Mesenchymal stem cell (in vitro differentiated cells and primary cell): ENCODE measurements at regions not wholly inside any gene's neighbourhood (a gene's known extent, or its start where the extent isn't known, plus 50 kb on each side); places are given as distances from the start of the nearest gene placed in this dataset.
A peak's percentile ranks its signal among the peaks of the same experiment; 100 is the strongest.

Experiments used
- DNase-seq: peaks from one replicate; pipeline ENCODE4 v3.0.0-alpha.2; 2013
- H2AFZ ChIP-seq: one replicate; pipeline ENCODE4 v1.6.1; 2013; ENCODE audit warnings: low read depth, mild to moderate bottlenecking, control low read depth, inconsistent platforms, low read length, moderate library complexity
- H2AK5ac ChIP-seq: 2 replicates; pipeline ENCODE4 v1.6.1; 2013; ENCODE audit warnings: low read length, moderate library complexity, mild to moderate bottlenecking, inconsistent platforms; ENCODE audit not compliant: severe bottlenecking
- H2BK120ac ChIP-seq: one replicate; pipeline ENCODE4 v1.6.1; 2013; ENCODE audit warnings: low read depth, mild to moderate bottlenecking, inconsistent platforms, low read length, moderate library complexity
- H2BK12ac ChIP-seq, 2 experiments: one replicate each; pipeline ENCODE4 v1.6.1; 2013; ENCODE audit warnings: inconsistent platforms in 2 of 2, low read length in 2 of 2, mild to moderate bottlenecking in 2 of 2, moderate library complexity in 2 of 2, control low read depth in 1 of 2
- H2BK15ac ChIP-seq: one replicate; pipeline ENCODE4 v1.6.1; 2013; ENCODE audit warnings: mild to moderate bottlenecking, low read depth, inconsistent platforms; ENCODE audit not compliant: poor library complexity, severe bottlenecking
- H2BK5ac ChIP-seq: 2 replicates; pipeline ENCODE4 v1.6.1; 2013; ENCODE audit warnings: low read depth, mild to moderate bottlenecking, low read length, control low read depth, inconsistent platforms; ENCODE audit not compliant: poor library complexity, severe bottlenecking
- H3K14ac ChIP-seq, 2 experiments: one replicate each; pipeline ENCODE4 v1.6.1; 2013; ENCODE audit warnings: inconsistent platforms in 2 of 2, low read length in 2 of 2, control low read depth in 1 of 2, mild to moderate bottlenecking in 1 of 2, moderate library complexity in 1 of 2
- H3K18ac ChIP-seq, 2 experiments: one replicate each; pipeline ENCODE4 v1.6.1; 2013; ENCODE audit warnings: inconsistent platforms in 2 of 2, low read length in 2 of 2, control low read depth in 1 of 2, low read depth in 1 of 2, mild to moderate bottlenecking in 1 of 2
- H3K23ac ChIP-seq, 2 experiments: one replicate each; pipeline ENCODE4 v1.6.1; 2013; ENCODE audit warnings: inconsistent platforms in 2 of 2, low read length in 2 of 2, mild to moderate bottlenecking in 2 of 2, moderate library complexity in 2 of 2, control low read depth in 1 of 2
- H3K27ac ChIP-seq: 2 replicates; pipeline ENCODE4 v1.5.1; 2013; ENCODE audit warnings: mild to moderate bottlenecking, moderate library complexity, low read length, control low read depth, inconsistent platforms; ENCODE audit not compliant: poor library complexity, severe bottlenecking
- H3K27me3 ChIP-seq, 2 experiments: 2 replicates each; pipeline versions ENCODE4 v1.6.1 to v1.7.0; 2013; ENCODE audit warnings: low read length in 2 of 2, mild to moderate bottlenecking in 2 of 2, moderate library complexity in 2 of 2, control low read depth in 1 of 2, inconsistent platforms in 1 of 2; ENCODE audit not compliant: control insufficient read depth in 1 of 2, insufficient read depth in 1 of 2
- H3K36me3 ChIP-seq, 2 experiments: 2 replicates each; pipeline versions ENCODE4 v1.6.1 to v1.7.0; 2013; ENCODE audit warnings: low read length in 2 of 2, control low read depth in 1 of 2, inconsistent platforms in 1 of 2, low read depth in 1 of 2, mild to moderate bottlenecking in 1 of 2; ENCODE audit not compliant: insufficient read depth in 2 of 2, control insufficient read depth in 1 of 2
- H3K4ac ChIP-seq, 2 experiments: one replicate each; pipeline ENCODE4 v1.6.1; 2013; ENCODE audit warnings: inconsistent platforms in 2 of 2, low read length in 2 of 2, mild to moderate bottlenecking in 2 of 2, moderate library complexity in 2 of 2, control low read depth in 1 of 2, low read depth in 1 of 2
- H3K4me1 ChIP-seq: 2 replicates; pipeline ENCODE4 v1.6.1; 2013; ENCODE audit warnings: low read depth, low read length, control low read depth; ENCODE audit not compliant: control insufficient read depth, insufficient read depth
- H3K4me2 ChIP-seq: 2 replicates; pipeline ENCODE4 v1.6.1; 2013; ENCODE audit warnings: low read length, mild to moderate bottlenecking, inconsistent platforms; ENCODE audit not compliant: poor library complexity, severe bottlenecking
- H3K4me3 ChIP-seq, 2 experiments: 2 replicates each; pipeline versions ENCODE4 v1.5.1 to v1.7.0; 2013; ENCODE audit warnings: low read length in 2 of 2, mild to moderate bottlenecking in 2 of 2, control low read depth in 1 of 2, low read depth in 1 of 2; ENCODE audit not compliant: insufficient read depth in 1 of 2
- H3K79me1 ChIP-seq: replicated peaks from 2 replicates; pipeline ENCODE4 v1.6.1; 2013; ENCODE audit warnings: mild to moderate bottlenecking, control low read depth, low read length, inconsistent platforms; ENCODE audit not compliant: poor library complexity, severe bottlenecking
- H3K9ac ChIP-seq: 2 replicates; pipeline ENCODE4 v1.7.0; 2013; ENCODE audit warnings: mild to moderate bottlenecking, low read length, moderate library complexity
- H3K9me3 ChIP-seq: 2 replicates; pipeline ENCODE4 v1.7.0; 2013; ENCODE audit warnings: mild to moderate bottlenecking, low read length; ENCODE audit not compliant: control insufficient read depth
- H4K8ac ChIP-seq: one replicate; pipeline ENCODE4 v1.6.1; 2013; ENCODE audit warnings: inconsistent platforms, mild to moderate bottlenecking, low read length, moderate library complexity
- H4K91ac ChIP-seq: one replicate; pipeline ENCODE4 v1.6.1; 2013; ENCODE audit warnings: mild to moderate bottlenecking, low read length, inconsistent platforms
- WGBS: methylation state at CpG from one replicate; pipeline ENCODE4 v1.1.7; 2013; ENCODE audit warnings: mixed read lengths; 5-methylcytosine and 5-hydroxymethylcytosine counted together

- no peak for DNase-seq
- 96% methylated on average over 32 of the region's 33 CpGs for WGBS
- no peak overlapping the region for H3K14ac ChIP-seq
- no peaks in the 10 kb centered on the region for H3K9me3 ChIP-seq
- no peak overlapping the region for H3K23ac ChIP-seq
- no peak overlapping the region for H2BK5ac ChIP-seq
- no peak overlapping the region for H3K27ac ChIP-seq
- H3K4me3 ChIP-seq = no peak overlapping the region
- no peak overlapping the region for H4K91ac ChIP-seq
- H3K4me1 ChIP-seq = peaks cover 9% of the 10 kb centered on the region
- H3K4me2 ChIP-seq = no peak overlapping the region
- H3K4ac ChIP-seq = no peak overlapping the region
- H2AFZ ChIP-seq = no peak overlapping the region
- no peak overlapping the region for H2BK12ac ChIP-seq
- peaks cover 0 to 20% of the 10 kb centered on the region in 2 experiments for H3K36me3 ChIP-seq
- H3K18ac ChIP-seq = no peak overlapping the region
- H3K79me1 ChIP-seq = no peaks in the 10 kb centered on the region
- no peaks in the 10 kb centered on the region for H3K27me3 ChIP-seq
- H2BK15ac ChIP-seq = no peak overlapping the region
- H2BK120ac ChIP-seq = no peak overlapping the region
- no peak overlapping the region for H4K8ac ChIP-seq
- no peak overlapping the region for H3K9ac ChIP-seq
- no peak overlapping the region for H2AK5ac ChIP-seq
These were observed 64.2 kb upstream of the METRNL start for GRCh38 chr17:83014940-83015910.

- WGBS = 95% methylated on average over 23 of the region's 23 CpGs
- no peak overlapping the region for H3K18ac ChIP-seq
- no peak overlapping the region for H2BK15ac ChIP-seq
- H3K9ac ChIP-seq = no peak overlapping the region
- no peak overlapping the region for H3K27ac ChIP-seq
- H3K4me2 ChIP-seq = no peak overlapping the region
- no peaks in the 10 kb centered on the region for H3K27me3 ChIP-seq
- no peaks in the 10 kb centered on the region for H3K79me1 ChIP-seq
- no peak overlapping the region for H2BK5ac ChIP-seq
- H2AK5ac ChIP-seq = no peak overlapping the region
- DNase-seq = no peak
- no peak overlapping the region for H4K91ac ChIP-seq
- H3K9me3 ChIP-seq = no peaks in the 10 kb centered on the region
- no peaks in the 10 kb centered on the region for H3K4me1 ChIP-seq
- H2AFZ ChIP-seq = no peak overlapping the region
- H3K4ac ChIP-seq = no peak overlapping the region
- H3K36me3 ChIP-seq = peaks cover 0 to 12% of the 10 kb centered on the region in 2 experiments
- H3K4me3 ChIP-seq = no peak overlapping the region
- no peak overlapping the region for H4K8ac ChIP-seq
- H2BK12ac ChIP-seq = no peak overlapping the region
- no peak overlapping the region for H3K23ac ChIP-seq
- no peak overlapping the region for H3K14ac ChIP-seq
- H2BK120ac ChIP-seq = no peak overlapping the region
These were observed 60.7 kb upstream of the METRNL start for GRCh38 chr17:83018658-83019193.

DNA sequence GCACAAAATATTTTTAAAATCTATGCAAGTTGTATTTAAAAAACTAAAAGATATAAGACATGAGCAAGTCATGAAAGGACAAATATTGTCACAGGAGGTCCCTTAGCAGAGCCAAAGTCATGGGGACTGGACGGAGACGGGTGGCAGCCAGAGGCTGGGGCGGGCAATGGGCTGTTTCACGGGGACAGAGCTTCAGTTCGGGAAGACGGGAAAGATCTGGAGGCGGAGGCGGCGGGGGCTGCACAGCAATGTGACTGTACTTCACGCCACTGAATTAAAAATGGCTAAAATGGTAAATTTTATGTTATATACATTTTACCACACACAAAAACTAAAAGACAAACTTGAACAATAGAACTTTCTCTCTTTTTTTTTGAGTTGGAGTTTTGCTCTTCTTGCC is 60.0 kb upstream of the METRNL start:
- 65% methylated on average over 6 of the region's 10 CpGs for WGBS
- Histone ChIP-seq H3K27me3 (no peaks in the 10 kb centered on the region), H4K8ac (no peak overlapping the region), H3K4me2 (no peak overlapping the region), H2BK120ac (no peak overlapping the region), H2AK5ac (no peak overlapping the region), H3K4ac (no peak overlapping the region), H3K79me1 (no peaks in the 10 kb centered on the region), H3K18ac (no peak overlapping the region), H3K4me1 (no peaks in the 10 kb centered on the region), H2AFZ (no peak overlapping the region), H4K91ac (no peak overlapping the region), H2BK15ac (no peak overlapping the region), H3K9ac (no peak overlapping the region), H2BK5ac (no peak overlapping the region), H3K9me3 (no peaks in the 10 kb centered on the region), H2BK12ac (no peak overlapping the region), H3K4me3 (no peak overlapping the region), H3K27ac (no peak overlapping the region), H3K36me3 (peaks cover 0 to 17% of the 10 kb centered on the region in 2 experiments), H3K14ac (no peak overlapping the region), H3K23ac (no peak overlapping the region)
- no peak for DNase-seq

- no peak overlapping the region for H3K4ac ChIP-seq
- no peak overlapping the region for H3K4me2 ChIP-seq
- H3K14ac ChIP-seq = no peak overlapping the region
- no peak overlapping the region for H3K9ac ChIP-seq
- no peak overlapping the region for H2AFZ ChIP-seq
- no peak overlapping the region for H3K27ac ChIP-seq
- H2AK5ac ChIP-seq = no peak overlapping the region
- no peaks in the 10 kb centered on the region for H3K4me1 ChIP-seq
- no peak overlapping the region for H3K4me3 ChIP-seq
- peak overlapping the region; percentile 21 for H4K91ac ChIP-seq
- H2BK120ac ChIP-seq = no peak overlapping the region
- no peaks in the 10 kb centered on the region for H3K27me3 ChIP-seq
- H3K36me3 ChIP-seq = peaks cover 0 to 26% of the 10 kb centered on the region in 2 experiments
- H2BK15ac ChIP-seq = no peak overlapping the region
- H3K23ac ChIP-seq = no peak overlapping the region
- no peak overlapping the region for H2BK12ac ChIP-seq
- H2BK5ac ChIP-seq = no peak overlapping the region
- H3K9me3 ChIP-seq = no peaks in the 10 kb centered on the region
- WGBS = 94% methylated on average over 43 of the region's 43 CpGs
- no peak for DNase-seq
- peak overlapping the region; percentile 29 for H4K8ac ChIP-seq
- no peak overlapping the region for H3K18ac ChIP-seq
- peaks cover 7% of the 10 kb centered on the region for H3K79me1 ChIP-seq
These were observed 55.0 kb upstream of the METRNL start for GRCh38 chr17:83024218-83024971.
